ENCODE measurements at regions not wholly inside any gene's neighbourhood (a gene's known extent, or its start where the extent isn't known, plus 50 kb on each side); places are given as distances from the start of the nearest gene placed in this dataset.
"Not testable (repeated sequence)": the region's sequence is repeated elsewhere in the genome, so short reads cannot be mapped to it uniquely, and the experiment has no call there.

DNA sequence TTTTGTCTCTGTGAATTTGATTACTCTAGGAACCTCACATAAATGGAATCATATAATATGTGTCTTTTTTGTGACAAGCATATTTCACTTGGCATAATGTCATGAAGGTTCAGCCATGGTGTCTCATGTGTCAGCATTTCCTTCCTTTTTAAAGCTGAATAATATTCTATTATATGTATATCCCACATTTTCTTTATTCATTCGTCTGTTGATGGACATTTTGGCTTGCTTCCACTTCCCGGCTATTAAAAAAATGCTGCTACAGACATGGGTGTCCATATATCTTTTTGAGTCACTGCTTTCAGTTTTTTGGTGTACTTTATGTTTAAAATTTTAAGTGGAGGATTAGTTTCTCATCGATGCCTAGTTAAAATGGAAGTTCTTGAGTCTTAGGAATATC lies 59.8 kb upstream of the C5orf63 start:
- Histone ChIP-seq H3K27ac (no peak overlapping the region), H3K4me3 (no peak overlapping the region)

DNA sequence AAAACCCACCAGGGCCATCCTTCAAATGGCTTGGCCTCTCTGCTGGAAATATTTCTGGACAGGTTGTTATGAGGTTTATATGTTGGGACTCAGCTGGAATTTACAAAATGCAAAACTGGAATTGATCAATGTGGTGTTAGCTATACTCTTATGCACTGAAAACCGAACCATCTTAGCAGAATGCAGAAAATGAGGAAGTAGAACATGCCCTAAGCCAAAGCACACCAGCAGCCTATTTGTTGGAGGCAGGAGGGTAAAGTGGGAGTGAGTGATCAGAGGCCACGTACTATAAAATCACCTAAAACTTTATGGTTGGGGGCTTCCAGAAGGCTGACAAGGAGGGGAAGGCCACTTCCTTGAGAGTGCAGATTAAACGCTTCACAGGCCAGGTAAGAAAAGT lies 63.6 kb upstream of the C5orf63 start:
- no peak overlapping the region for H3K4me3 ChIP-seq

DNA sequence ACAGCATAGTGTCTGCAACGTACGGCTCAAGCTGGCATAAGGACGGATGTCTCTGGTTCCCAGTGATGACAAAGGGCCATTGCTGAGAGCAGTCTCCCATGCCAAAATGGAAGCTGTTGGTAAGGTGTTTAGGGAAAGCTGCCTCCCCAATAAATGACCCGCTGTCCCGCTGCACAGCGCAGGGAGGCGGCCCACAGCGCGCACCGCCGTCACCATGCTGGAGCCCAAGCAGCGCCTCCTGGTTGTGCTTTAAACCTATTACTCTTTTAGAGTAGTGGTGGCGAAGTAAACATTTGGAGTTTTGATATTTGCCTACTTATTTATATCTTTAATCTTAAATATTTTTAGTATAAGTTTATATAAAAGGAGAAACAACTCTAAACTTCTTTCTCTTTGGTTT lies 70.4 kb upstream of the C5orf63 start:
- H3K4me3 ChIP-seq: no peak overlapping the region
- H3K27ac ChIP-seq: no peak overlapping the region

More for the DNA sequence above, 63.6 kb upstream of the C5orf63 start:
- no peak overlapping the region for H3K27ac ChIP-seq

DNA sequence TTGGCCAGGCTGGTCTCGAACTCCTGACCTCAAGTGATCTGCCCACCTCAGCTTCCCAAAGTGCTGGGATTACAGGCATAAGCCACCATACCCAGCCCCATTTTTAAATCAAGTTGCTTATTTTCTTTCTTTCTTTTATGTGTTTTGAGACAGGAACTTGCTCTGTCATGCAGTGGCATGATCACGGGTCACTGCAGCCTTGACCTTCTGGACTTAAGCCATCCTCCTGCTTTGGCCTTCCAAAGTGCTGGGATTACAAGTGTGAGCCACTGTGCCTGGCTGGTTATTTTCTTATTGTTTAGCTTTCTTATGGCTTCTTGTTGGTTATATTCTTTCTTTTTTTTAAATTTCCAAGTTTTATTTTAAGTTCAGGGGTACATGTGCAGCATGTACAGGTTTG lies 79.7 kb upstream of the C5orf63 start:
- no peak overlapping the region for H3K4me3 ChIP-seq
- no peak overlapping the region for H3K27ac ChIP-seq

DNA sequence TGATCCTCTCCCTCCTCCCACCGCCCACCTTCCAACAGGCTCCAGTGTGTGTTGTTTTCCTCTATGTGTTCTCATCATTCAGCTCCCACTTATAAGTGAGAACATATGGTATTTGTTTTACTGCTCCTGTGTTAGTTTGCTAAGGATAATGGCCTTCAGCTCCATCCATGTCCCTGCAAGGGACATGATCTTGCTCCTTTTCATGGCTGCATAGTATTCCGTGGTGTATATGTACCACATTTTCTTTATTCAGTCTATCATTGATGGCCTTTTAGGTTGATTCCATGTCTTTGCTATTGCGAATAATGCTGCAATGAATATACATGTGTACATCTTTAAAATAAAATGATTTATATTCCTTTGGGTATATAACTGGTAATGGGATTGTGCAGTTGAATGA lies 80.2 kb upstream of the C5orf63 start:
- Histone ChIP-seq H3K4me3 (no peak overlapping the region), H3K27ac (no peak overlapping the region)

DNA sequence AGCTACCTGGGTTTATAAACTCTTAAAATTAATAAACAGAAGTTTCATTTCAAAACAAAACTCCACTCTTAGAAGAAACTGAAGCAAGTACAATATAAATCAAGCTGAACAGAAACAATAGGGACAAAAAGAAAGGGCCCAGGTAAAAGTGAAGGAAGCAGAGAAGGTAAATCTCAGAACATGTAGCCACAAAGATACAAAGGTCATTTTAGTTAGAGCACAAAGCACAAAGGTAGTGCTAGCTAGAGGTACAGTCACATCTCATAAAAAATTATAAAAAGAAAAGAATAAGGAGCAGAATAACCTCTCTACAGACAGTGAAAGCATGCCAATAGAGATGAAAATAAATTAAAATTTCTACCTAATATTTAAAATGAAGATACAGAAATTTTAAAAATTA lies 90.4 kb upstream of the C5orf63 start:
- Histone ChIP-seq H3K27ac (no peak overlapping the region), H3K4me3 (no peak overlapping the region)

DNA sequence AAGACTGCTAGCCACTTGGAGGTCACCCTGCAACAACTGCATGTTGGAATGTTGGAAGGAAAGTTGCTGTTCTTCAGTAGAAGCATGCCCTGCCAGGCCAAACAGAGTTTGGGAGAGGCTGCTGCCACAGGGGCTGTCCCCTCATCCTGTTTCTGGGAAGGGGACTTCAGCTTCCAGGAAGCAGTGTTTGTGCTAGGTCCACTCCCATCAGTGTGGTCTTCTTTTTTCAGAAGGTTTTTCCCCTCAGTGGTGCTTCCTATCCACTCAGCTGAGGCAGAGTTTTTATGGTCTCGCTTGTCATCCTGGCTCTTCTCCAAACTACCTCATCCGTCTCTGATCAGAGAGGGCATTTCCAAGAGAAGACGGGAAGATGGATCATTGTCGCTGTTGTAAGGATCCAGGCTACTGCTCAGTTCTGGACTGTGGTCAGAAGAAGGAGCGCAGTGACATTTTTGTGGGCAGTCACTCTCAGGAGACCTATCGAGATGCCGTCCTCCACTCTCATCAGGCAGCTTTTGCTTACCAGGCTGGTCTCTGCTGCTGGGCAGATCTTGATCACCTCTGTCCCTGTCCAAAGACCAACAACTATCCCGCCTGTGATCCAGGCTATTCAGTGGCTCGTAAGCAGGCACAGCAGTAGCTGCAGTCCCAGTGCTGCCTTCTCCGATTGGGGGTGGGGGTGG lies 97.8 kb upstream of the C5orf63 start:
- no peak overlapping the region for H3K27ac ChIP-seq
- H3K4me3 ChIP-seq: no peak overlapping the region

DNA sequence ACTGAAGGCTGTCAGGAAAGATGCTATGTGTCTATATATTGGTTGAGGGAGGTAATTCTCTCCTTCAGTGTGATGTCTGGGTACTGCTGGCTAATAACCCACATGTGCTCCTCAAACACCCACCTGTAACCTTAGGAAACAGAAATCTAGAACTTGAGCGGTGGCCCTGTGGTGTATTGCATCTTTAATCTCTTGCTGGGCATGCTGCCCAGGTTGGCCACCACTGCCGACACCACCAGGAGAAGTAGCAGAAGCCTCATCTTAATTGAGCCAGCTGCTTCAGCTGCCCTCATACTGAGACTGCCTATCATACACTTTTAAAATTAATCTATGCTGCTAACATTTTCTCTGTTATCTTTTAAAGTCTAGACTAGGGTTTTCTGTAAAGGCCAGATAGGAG lies 103.5 kb upstream of the C5orf63 start:
- Histone ChIP-seq H3K4me3 (no peak overlapping the region), H3K27ac (no peak overlapping the region)

DNA sequence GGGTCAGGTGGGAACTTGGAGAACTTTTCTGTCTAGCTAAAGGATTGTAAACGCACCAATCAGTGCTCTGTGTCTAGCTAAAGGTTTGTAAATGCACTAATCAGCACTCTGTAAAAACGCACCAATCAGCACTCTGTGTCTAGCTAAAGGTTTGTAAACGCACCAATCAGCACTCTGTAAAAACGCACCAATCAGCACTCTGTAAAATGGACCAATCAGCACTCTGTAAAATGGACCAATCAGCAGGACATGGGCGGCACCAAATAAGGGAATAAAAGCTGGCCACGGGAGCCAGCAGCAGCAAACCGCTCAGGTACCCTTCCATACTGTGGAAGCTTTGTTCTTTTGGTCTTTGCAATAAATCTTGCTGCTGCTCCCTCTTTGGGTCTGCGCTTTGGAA lies 108.0 kb upstream of the MEGF10 start:
- H3K4me3 ChIP-seq, H3K27ac ChIP-seq: not testable (repeated sequence)

DNA sequence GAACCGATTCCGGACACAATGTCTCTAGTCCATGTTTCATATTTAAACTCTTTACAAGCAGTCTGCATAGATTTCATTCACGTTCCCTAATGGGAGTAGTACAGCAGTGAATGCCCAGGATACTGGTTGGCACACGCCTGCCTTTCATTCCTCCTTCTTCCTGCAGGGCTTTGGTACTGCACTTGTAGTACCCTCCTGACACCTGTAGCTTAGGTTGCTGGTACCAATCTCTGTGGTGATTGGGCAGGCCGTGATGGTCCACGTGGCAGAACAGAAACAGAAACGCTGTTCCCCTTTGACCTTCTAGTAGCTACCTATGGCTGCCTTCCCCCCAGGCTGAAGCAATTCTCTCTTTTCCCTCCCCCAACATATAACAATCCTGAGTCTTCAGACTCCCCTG lies 107.3 kb upstream of the MEGF10 start:
- H3K27ac ChIP-seq: no peak overlapping the region

DNA sequence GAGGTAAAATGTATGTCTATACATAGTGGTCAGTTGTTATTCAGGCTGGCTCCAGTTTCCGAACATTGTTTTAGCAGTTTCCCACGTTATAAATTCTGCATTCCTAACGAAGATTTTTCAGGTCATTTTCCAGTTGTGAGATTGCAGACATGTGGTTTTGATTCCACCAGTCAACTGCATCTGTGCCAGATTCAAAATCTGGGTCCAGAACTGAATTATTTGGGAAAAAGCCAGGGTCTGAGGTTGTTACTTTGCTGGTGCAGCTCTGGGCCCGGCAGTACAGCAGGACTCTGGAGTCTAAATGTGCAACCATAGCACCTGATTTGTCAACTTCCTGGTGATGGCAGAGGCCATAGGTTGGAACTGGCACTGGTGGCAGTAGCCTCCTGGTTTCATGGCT lies 105.7 kb upstream of the MEGF10 start:
- Histone ChIP-seq H3K4me3 (no peak overlapping the region), H3K27ac (no peak overlapping the region)

More for the DNA sequence above, 107.3 kb upstream of the MEGF10 start:
- no peak overlapping the region for H3K4me3 ChIP-seq

DNA sequence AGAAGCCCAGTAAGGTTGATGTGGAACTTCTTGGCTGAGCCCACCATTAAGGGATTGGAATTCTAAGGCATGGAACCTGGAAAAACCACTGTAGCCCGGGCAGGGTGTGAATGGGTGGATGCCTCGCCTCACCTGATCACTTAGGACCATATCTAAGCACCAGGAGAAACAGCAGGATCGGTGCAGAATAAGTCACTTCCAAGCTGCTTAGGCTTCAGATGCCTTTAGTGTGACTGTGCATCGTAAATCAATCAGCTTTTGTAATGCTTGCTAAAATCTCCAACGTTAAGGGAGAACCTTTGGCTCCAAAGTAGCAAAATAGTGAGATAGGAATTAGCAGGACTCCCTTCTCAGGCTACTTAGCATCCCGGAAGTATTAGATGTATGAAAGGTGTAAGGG lies 103.9 kb upstream of the MEGF10 start:
- Histone ChIP-seq H3K27ac (no peak overlapping the region), H3K4me3 (no peak overlapping the region)

DNA sequence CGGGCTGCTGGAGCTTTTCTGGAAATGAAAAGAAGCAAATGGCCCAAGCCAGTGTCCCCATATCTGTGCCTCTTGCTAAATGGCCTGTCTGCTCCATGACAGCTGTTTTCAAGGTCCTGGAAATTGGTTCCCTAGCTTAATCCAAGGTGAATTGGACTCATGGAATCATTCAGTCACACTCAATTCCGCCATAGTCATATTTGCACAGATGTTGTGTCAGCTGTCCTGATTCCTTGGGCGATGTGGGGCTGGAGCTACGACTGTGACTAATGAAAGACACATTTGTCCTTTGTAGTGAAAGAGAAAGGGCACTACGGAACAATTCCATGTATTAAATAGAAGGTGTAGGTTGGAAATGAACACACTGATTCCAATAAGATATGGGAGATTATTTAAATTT lies 102.9 kb upstream of the MEGF10 start:
- no peak overlapping the region for H3K4me3 ChIP-seq
- no peak overlapping the region for H3K27ac ChIP-seq

DNA sequence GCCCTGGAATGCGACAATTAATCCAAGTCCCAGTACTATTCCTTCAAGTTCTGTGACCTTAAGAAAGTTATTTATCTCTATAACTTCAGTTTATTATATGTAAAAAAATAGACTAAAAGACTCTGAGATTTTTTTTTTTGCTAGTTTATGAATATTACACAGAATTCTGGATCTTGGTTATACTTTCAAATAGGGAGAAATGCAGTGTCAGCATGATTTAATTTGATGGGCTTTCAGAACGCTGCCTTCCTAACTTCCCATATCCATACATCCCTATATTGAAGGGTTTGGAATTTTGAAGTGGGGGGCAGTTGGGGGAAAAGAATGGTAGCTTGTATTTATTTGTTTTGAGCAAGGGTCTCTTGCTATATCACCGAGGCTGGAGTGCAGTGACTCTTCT lies 98.4 kb upstream of the MEGF10 start:
- Histone ChIP-seq H3K4me3 (no peak overlapping the region), H3K27ac (no peak overlapping the region)

DNA sequence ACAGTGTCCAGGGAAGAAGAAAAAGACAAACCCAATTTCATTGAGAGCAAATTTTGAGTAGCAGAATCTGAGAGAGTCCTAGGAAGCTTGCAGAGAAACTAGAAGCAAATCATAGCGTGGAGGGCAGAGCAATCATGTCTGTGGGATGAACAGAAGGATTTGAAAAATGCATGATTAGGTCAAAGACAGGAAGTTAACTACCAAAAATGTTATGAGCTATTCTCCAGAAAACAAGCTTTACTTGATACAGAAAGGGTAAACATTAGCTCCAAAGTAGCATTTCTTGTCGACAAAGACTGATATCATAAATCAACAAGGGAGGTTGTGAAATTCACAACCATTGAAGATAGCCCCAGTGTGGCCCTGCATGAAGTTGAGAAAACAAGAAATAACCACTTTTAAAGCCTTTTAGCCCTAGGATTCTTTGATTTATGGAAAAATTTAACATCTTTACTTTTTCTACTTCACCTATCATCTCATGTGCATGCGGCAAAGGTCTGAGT lies 97.7 kb upstream of the MEGF10 start:
- no peak overlapping the region for H3K4me3 ChIP-seq

DNA sequence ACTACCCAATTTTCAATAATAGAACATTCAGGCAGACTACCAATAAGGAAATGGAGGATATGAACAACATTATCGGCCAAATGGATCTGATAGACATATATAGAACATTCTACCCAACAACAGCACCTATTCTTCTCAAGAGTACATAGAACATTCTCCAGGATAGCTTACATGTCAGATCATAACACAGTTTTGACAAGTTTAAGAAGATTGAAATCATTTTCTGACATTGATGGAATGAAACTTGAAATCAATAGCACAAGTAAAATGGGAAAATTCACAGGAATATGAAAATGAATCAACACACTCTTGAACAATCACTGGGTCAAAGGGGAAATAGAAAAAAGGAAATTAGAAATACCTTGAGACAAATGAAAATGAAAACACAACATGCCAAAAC lies 94.6 kb upstream of the MEGF10 start:
- Histone ChIP-seq H3K27ac (no peak overlapping the region), H3K4me3 (no peak overlapping the region)

More for the DNA sequence above, 97.7 kb upstream of the MEGF10 start:
- no peak overlapping the region for H3K27ac ChIP-seq

DNA sequence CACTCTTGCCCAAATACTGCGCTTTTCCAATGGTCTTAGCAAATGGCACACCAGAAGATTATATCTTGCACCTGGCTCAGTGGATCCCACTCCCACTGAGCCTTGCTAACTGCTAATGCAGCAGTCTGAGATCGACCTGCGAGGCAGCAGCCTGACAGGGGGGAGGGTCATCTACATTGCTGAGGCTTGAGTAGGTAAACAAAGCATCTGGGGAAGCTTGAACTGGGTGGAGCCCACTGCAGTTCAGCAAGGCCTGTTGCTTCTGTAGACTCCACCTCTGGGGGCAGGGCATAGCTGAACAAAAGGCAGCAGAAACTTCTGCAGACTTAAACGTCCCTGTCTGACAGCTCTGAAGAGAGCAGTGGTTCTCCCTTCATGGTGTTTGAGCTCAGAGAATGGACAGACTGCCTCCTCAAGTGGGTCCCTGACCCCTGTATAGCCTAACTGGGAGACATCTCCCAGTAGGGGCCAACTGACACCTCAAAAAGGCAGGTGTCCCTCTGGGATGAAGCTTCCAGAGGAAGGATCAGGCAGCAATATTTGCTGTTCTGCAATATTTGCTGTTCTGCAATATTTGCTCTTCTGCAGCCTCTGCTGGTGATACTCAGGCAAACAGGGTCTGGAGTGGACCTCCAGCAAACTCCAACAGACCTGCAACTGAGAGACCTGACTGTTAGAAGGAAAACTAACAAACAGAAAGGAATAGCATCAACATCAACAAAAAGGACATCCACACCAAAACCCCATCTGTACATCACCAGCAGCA lies 93.0 kb upstream of the MEGF10 start:
- not testable (repeated sequence) for H3K27ac ChIP-seq, H3K4me3 ChIP-seq

DNA sequence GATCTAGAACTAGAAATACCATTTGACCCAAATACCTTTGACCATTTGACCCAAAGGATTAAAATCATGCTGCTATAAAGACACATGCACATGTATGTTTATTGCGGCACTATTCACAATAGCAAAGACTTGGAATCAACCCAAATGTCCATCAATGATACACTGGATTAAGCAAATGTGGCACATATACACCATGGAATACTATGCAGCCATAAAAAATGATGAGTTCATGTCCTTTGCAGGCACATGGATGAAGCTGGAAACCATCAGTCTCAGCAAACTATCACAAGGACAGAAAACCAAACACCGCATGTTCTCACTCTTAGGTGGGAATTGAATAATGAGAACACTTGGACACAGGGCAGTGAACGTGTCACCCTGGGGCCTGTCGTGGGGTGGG lies 87.9 kb upstream of the MEGF10 start:
- H3K27ac ChIP-seq, H3K4me3 ChIP-seq: not testable (repeated sequence)

DNA sequence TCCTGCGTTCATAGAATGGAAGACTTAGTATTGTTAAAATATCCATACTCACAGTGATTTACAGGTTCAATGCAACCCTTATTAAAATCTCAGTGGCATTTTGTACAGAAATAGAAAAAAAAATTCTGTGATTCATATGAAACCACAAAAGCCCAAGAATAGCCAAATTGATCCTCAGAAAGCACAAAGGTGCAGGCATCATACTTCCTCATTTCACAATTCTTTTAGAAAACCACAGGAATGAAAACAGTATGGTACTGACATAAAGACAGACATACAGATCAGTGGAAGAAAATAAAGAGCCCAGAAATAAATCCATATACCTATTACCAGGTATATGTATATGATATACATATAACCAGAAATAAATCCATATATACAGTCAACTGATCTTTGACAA lies 86.8 kb upstream of the MEGF10 start:
- Histone ChIP-seq H3K27ac (no peak overlapping the region), H3K4me3 (no peak overlapping the region)

DNA sequence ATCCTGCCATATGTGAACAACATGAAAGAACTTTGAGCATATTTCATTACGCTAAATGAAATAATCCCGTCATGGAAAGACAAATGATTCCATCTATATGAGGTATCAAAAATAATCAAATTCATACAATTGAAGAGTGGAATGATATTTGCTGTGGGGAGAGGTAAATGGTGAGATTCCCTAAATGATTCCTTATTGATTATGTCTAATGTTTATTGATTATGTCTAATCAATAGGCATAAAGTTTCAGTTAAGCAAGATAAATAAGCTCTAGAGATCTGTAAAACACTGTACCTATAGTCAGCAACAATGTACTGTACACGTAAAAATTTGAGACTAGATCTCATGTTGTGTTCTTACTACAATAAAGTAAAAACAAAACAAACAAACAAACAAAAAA lies 85.4 kb upstream of the MEGF10 start:
- no peak overlapping the region for H3K4me3 ChIP-seq
- no peak overlapping the region for H3K27ac ChIP-seq

DNA sequence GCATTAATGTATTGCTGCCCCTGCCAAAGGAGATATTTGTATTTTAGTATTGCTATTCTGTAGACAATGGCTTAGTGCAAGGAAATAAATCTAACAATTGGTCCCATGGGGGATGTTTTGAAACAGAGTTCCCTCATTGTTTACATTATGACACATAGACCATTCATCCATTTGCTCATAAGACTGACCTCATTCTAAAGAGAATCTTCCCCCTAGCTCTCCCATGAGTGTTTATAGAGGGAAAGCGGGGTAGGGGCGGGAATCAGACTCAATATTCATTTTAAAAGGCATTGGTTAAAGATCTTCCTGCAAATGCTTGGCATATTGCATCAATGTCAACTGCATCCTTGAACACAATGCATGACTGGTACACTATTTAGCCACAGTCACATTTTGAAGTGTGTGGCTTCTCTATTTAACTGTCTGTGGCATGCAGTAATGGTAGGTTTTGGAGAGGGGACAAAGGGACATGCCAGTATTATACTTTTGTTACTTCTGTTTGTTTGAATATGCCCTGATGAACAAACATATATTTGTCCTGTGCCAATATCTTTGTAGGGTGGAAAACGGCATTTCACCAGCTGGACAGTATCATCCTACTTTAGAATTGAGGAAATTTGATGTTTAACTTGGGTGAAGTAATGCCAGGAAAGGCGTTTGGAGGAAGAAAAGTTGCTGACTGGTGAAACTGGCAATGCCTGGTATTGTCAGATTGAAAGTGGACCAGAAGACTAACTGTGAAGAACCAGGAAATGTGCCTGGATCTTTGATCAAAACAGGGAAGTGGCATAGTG lies 84.1 kb upstream of the MEGF10 start:
- no peak overlapping the region for H3K27ac ChIP-seq

More for the DNA sequence above, 84.1 kb upstream of the MEGF10 start:
- H3K4me3 ChIP-seq: no peak overlapping the region
